Progenitor cell of endocrine pancreas (in vitro differentiated cells): ENCODE measurements at regions not wholly inside any gene's neighbourhood (a gene's known extent, or its start where the extent isn't known, plus 50 kb on each side); places are given as distances from the start of the nearest gene placed in this dataset.

ENCODE experiments used
- DNase-seq: peaks from one replicate; pipeline ENCODE4 v3.0.0; 2021; ENCODE audit warnings: low spot score; ENCODE audit not compliant: unreplicated experiment
- H3K27ac Mint-ChIP-seq: 2 replicates; pipeline ENCODE4 v1.8.0; 2021; ENCODE audit warnings: mild to moderate bottlenecking, moderate library complexity, mixed read lengths
- H3K27me3 Mint-ChIP-seq: 2 replicates; pipeline ENCODE4 v1.8.0; 2021; ENCODE audit warnings: mixed read lengths
- H3K36me3 Mint-ChIP-seq: 2 replicates; pipeline ENCODE4 v1.8.0; 2022; ENCODE audit warnings: mixed read lengths; ENCODE audit not compliant: insufficient read depth
- H3K4me1 Mint-ChIP-seq: 2 replicates; pipeline ENCODE4 v1.8.0; 2021; ENCODE audit warnings: low read depth, mixed read lengths
- H3K4me3 Mint-ChIP-seq: 2 replicates; pipeline ENCODE4 v1.8.0; 2021; ENCODE audit warnings: low read depth, mild to moderate bottlenecking, moderate library complexity, mixed read lengths
- H3K9me3 Mint-ChIP-seq: 2 replicates; pipeline ENCODE4 v1.8.0; 2021; ENCODE audit warnings: low read depth, mixed read lengths
- TF ChIP-seq, protein P1 (sequence below): fragments of 200-600 bp; sonication (generic); IDR thresholded peaks from one replicate; pipeline ENCODE4 v1.5.0; 2021; ENCODE audit warnings: antibody characterized with exemption, mild to moderate bottlenecking; ENCODE audit not compliant: unreplicated experiment

DNA sequence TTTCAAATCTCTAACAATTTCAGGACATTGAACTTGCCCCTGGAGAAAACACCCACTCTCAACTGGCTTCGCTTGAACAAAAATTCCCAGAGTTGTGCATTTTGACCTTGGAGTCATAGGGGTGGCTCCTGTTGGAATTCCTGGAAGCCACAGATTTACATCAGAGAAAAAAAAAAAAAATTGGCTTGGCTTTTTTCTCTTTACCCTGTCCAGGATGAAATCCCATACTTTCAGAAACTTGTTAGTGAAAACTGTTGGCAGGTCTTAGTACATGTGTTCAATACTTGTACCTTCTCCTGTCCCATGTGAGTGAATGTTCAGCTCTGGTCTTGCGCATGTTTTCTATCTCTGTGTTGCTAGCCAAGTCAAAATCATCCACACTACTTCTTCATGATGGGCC, 228.8 kb downstream of the TGFB2 start:
- Mint-ChIP-seq H3K36me3 (no peaks in the 10 kb centered on the region), H3K27ac (no peak overlapping the region), H3K4me1 (peaks cover 4% of the 10 kb centered on the region), H3K9me3 (peaks cover 3% of the 10 kb centered on the region), H3K27me3 (no peaks in the 10 kb centered on the region), H3K4me3 (no peak overlapping the region)
- TF ChIP-seq, protein P1, sequence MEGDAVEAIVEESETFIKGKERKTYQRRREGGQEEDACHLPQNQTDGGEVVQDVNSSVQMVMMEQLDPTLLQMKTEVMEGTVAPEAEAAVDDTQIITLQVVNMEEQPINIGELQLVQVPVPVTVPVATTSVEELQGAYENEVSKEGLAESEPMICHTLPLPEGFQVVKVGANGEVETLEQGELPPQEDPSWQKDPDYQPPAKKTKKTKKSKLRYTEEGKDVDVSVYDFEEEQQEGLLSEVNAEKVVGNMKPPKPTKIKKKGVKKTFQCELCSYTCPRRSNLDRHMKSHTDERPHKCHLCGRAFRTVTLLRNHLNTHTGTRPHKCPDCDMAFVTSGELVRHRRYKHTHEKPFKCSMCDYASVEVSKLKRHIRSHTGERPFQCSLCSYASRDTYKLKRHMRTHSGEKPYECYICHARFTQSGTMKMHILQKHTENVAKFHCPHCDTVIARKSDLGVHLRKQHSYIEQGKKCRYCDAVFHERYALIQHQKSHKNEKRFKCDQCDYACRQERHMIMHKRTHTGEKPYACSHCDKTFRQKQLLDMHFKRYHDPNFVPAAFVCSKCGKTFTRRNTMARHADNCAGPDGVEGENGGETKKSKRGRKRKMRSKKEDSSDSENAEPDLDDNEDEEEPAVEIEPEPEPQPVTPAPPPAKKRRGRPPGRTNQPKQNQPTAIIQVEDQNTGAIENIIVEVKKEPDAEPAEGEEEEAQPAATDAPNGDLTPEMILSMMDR: no peak
- no peak for DNase-seq

DNA sequence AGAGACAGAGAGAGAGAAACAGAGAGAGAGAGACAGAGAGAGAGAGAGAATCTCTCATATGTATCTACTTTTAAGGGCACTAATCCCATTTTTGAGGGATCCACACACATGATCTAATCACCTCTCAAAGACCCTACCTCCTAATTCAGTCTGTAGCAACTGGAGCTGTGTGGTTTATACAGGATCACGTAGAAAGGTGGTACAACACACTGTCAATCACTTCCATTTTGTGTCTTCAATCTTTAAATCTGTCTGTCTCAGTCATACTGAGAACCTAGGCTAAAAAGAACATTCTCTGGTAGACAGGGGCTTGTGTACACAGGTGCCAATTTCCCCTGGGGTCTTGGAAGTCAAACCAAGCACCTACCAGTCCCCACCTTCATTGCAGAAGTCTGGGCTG, 229.9 kb downstream of the TGFB2 start:
- H3K27me3 Mint-ChIP-seq: no peaks in the 10 kb centered on the region
- H3K27ac Mint-ChIP-seq: no peak overlapping the region
- no peak overlapping the region for H3K4me3 Mint-ChIP-seq

GRCh38 chr1:218575856-218576255, 230.7 kb downstream of the TGFB2 start:
- Mint-ChIP-seq H3K9me3 (peaks cover 6% of the 10 kb centered on the region), H3K36me3 (no peaks in the 10 kb centered on the region), H3K4me1 (no peaks in the 10 kb centered on the region), H3K27ac (no peak overlapping the region), H3K27me3 (no peaks in the 10 kb centered on the region), H3K4me3 (no peak overlapping the region)
- TF ChIP-seq, protein P1: no peak
- no peak for DNase-seq

More for the DNA sequence above, 229.9 kb downstream of the TGFB2 start:
- Mint-ChIP-seq H3K36me3 (no peaks in the 10 kb centered on the region), H3K9me3 (peaks cover 6% of the 10 kb centered on the region), H3K4me1 (no peaks in the 10 kb centered on the region)
- DNase-seq: no peak
- TF ChIP-seq, protein P1: no peak

- TF ChIP-seq, protein P1: no peak
- Mint-ChIP-seq H3K9me3 (peaks cover 15% of the 10 kb centered on the region), H3K27ac (no peak overlapping the region), H3K4me3 (no peak overlapping the region), H3K27me3 (no peaks in the 10 kb centered on the region), H3K4me1 (peaks cover 24% of the 10 kb centered on the region), H3K36me3 (peaks cover 7% of the 10 kb centered on the region)
- DNase-seq: no peak
These were observed 237.5 kb downstream of the TGFB2 start for GRCh38 chr1:218582646-218583045.

DNA sequence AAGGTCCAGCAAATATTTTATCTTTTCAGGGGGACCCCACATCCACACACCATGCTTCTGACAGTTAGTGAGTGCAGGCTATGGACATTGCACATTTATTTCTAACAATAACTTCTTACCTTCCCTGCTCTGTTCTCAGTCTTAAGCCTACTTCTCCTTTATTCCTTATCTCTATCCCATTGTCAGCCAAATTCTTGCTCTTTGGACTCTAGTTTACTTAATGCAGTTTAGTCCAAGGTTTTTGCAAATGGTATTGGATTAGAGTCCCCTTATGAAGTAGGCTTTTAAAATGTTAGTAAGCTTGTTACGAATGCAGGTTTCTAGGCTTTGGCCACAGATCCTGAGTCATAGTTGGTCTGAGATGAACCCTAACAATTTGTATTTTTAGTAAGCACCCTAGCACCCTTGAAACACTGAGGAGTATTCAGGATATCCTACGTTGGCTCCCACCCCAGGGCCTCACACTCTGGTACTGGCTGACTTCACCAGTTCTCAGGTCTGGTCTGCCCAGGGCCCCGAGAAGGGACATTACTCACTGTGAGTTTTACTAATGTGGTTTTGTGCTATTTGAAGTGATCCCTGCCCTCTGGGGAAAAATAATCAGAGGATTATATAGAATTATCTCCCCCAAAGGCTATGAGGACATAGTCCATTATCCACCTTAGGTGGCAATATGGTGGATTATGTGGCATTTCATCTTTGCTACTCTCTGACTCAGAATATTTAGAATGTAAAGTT, 239.5 kb downstream of the TGFB2 start:
- no peak overlapping the region for H3K4me3 Mint-ChIP-seq
- H3K27ac Mint-ChIP-seq: no peak overlapping the region
- no peak for DNase-seq
- H3K4me1 Mint-ChIP-seq: peaks cover 36% of the 10 kb centered on the region
- H3K36me3 Mint-ChIP-seq: peaks cover 7% of the 10 kb centered on the region
- H3K9me3 Mint-ChIP-seq: peaks cover 15% of the 10 kb centered on the region
- TF ChIP-seq, protein P1: no peak
- H3K27me3 Mint-ChIP-seq: no peaks in the 10 kb centered on the region
